HCT116 (cell line): ENCODE measurements at regions not wholly inside any gene's neighbourhood (a gene's known extent, or its start where the extent isn't known, plus 50 kb on each side); places are given as distances from the start of the nearest gene placed in this dataset.

ENCODE experiments used
- ATAC-seq: fragments of 200-7000 bp; cut with Tn5 transposase; 2 replicates; pipeline ENCODE4 v1.9.1; 2020; ENCODE audit warnings: mild to moderate bottlenecking, moderate library complexity
- BruUV-seq: library from RNA; stranded (reverse); fragments of 400-500 nt; replicated peaks from 2 replicates; lab custom pipeline; 2021; lab: Mats Ljungman, UMichigan
- CTCF ChIA-PET: fragments of 300-600 bp; sonication (Branson Sonifier 250); formaldehyde crosslinking; loops from one replicate; lab custom pipeline; 2021; ENCODE audit warnings: antibody characterized with exemption; lab: Charles Lee
- POLR2A ChIA-PET: fragments of 300-600, 350-600 bp; sonication (Branson Sonifier 250); formaldehyde crosslinking; loops from one replicate; lab custom pipeline; 2021; ENCODE audit warnings: antibody characterized with exemption; lab: Charles Lee
- RAD21 ChIA-PET, 2 experiments: fragments of 300-600 bp; sonication (Branson Sonifier 250); formaldehyde crosslinking; loops; one replicate each; lab custom pipeline; 2023; ENCODE audit warnings: low total read pairs in 2 of 2; ENCODE audit not compliant: uncharacterized antibody in 2 of 2, unreplicated experiment in 2 of 2, low non-redundant PET in 1 of 2; lab: Charles Lee
- DNase-seq: peaks from one replicate; pipeline ENCODE4 v3.0.0-alpha.2; 2010; ENCODE audit warnings: low read depth, low spot score
- H2AFZ ChIP-seq: fragments of 200-600 bp; shearing (Covaris generic), sonication (generic); 2 replicates; pipeline ENCODE4 v1.6.1; 2017; ENCODE audit warnings: low read depth, mixed run types, mixed read lengths, antibody characterized with exemption, low read length; ENCODE audit not compliant: poor library complexity, severe bottlenecking
- H3K27ac ChIP-seq: 2 replicates; pipeline ENCODE4 v1.5.1; 2012; ENCODE audit warnings: low read depth, low read length
- H3K27me3 ChIP-seq: fragments of 200-600 bp; sonication (generic); 2 replicates; pipeline ENCODE4 v1.6.1; 2016; ENCODE audit warnings: mixed run types, low read length, mixed read lengths; ENCODE audit not compliant: insufficient read depth
- H3K36me3 ChIP-seq, 2 experiments: fragments of 200-500 bp in 1 of 2; fragments of 200-600 bp in 1 of 2; sonication (Bioruptor generic) in 1 of 2; sonication (generic) in 1 of 2; 2 replicates each; pipeline versions ENCODE4 v1.5.1 to v1.6.1; 2014 to 2016; ENCODE audit warnings: low read length in 2 of 2, inconsistent platforms in 1 of 2, mixed read lengths in 1 of 2, mixed run types in 1 of 2; ENCODE audit not compliant: insufficient read depth in 2 of 2, control insufficient read depth in 1 of 2
- H3K4me1 ChIP-seq, 2 experiments: fragments of 200-600 bp in 1 of 2; sonication (generic) in 1 of 2; 2 replicates each; pipeline versions ENCODE4 v1.5.1 to v1.6.1; 2012 to 2017; ENCODE audit warnings: low read length in 2 of 2, inconsistent platforms in 1 of 2, mild to moderate bottlenecking in 1 of 2, mixed read lengths in 1 of 2, mixed run types in 1 of 2, moderate library complexity in 1 of 2; ENCODE audit not compliant: insufficient read depth in 2 of 2, control insufficient read depth in 1 of 2
- H3K4me2 ChIP-seq: fragments of 200-600 bp; sonication (generic); 2 replicates; pipeline ENCODE4 v1.6.1; 2017; ENCODE audit warnings: mixed run types, low read length, mixed read lengths
- H3K4me3 ChIP-seq, 2 experiments: fragments of 200-600 bp in 1 of 2; sonication (generic) in 1 of 2; replicated peaks in 1 of 2; 2 replicates each; pipeline ENCODE4 v1.5.1; 2011 to 2016; ENCODE audit warnings: low read length in 2 of 2, control low read depth in 1 of 2, low read depth in 1 of 2, mild to moderate bottlenecking in 1 of 2, mixed read lengths in 1 of 2, mixed run types in 1 of 2
- H3K79me2 ChIP-seq: fragments of 200-600 bp; sonication (generic); 2 replicates; pipeline ENCODE4 v1.6.1; 2017; ENCODE audit warnings: mild to moderate bottlenecking, mixed run types, low read length, moderate library complexity, mixed read lengths; ENCODE audit not compliant: insufficient read depth
- H3K9ac ChIP-seq: fragments of 200-600 bp; sonication (generic); 2 replicates; pipeline ENCODE4 v1.6.1; 2016; ENCODE audit warnings: low read length, mixed read lengths
- H3K9me2 ChIP-seq: fragments of 200-600 bp; sonication (generic), shearing (Covaris generic); 2 replicates; pipeline ENCODE4 v1.6.1; 2017; ENCODE audit warnings: mixed run types, mild to moderate bottlenecking, moderate library complexity; ENCODE audit not compliant: insufficient read depth
- H3K9me3 ChIP-seq, 2 experiments: fragments of 200-500 bp in 1 of 2; fragments of 200-600 bp in 1 of 2; sonication (Bioruptor generic) in 1 of 2; sonication (generic) in 1 of 2; 2 replicates each; pipeline ENCODE4 v1.6.1; 2014 to 2017; ENCODE audit warnings: low read length in 2 of 2, mixed read lengths in 2 of 2, inconsistent platforms in 1 of 2, low read depth in 1 of 2, mild to moderate bottlenecking in 1 of 2, mixed run types in 1 of 2, moderate library complexity in 1 of 2; ENCODE audit not compliant: control insufficient read depth in 1 of 2, insufficient read depth in 1 of 2
- H4K20me1 ChIP-seq: fragments of 200-600 bp; sonication (generic), shearing (Covaris generic); 2 replicates; pipeline ENCODE4 v1.6.1; 2017; ENCODE audit warnings: mixed run types, mild to moderate bottlenecking, moderate library complexity; ENCODE audit not compliant: insufficient read depth
- CBX3 ChIP-seq: IDR thresholded peaks from 2 replicates; pipeline ENCODE4 v1.6.1; 2012; ENCODE audit warnings: low read depth
- CEBPB ChIP-seq: IDR thresholded peaks from 2 replicates; pipeline ENCODE4 v1.6.1; 2012; ENCODE audit warnings: low read depth
- EGR1 ChIP-seq: IDR thresholded peaks from 2 replicates; pipeline ENCODE4 v1.6.1; 2012; ENCODE audit warnings: low read depth
- ELF1 ChIP-seq: IDR thresholded peaks from 2 replicates; pipeline ENCODE4 v1.6.1; 2012; ENCODE audit warnings: low read depth, borderline replicate concordance
- EZH2 ChIP-seq: fragments of 200-600 bp; sonication (generic); IDR thresholded peaks from 2 replicates; pipeline ENCODE4 v1.6.1; 2017; ENCODE audit warnings: antibody characterized with exemption, mixed run types
- EZH2phosphoT487 ChIP-seq: fragments of 200-600 bp; IDR thresholded peaks from 2 replicates; pipeline ENCODE4 v1.6.1; 2018; ENCODE audit warnings: antibody characterized with exemption, borderline replicate concordance
- FOSL1 ChIP-seq: IDR thresholded peaks from 2 replicates; pipeline ENCODE4 v1.6.1; 2012; ENCODE audit warnings: low read depth
- JUND ChIP-seq: IDR thresholded peaks from 2 replicates; pipeline ENCODE4 v1.6.1; 2012
- POLR2A ChIP-seq: IDR thresholded peaks from 2 replicates; pipeline ENCODE4 v1.7.0; 2011; ENCODE audit warnings: borderline replicate concordance; ENCODE audit not compliant: insufficient read depth, insufficient read length; ENCODE audit errors: extremely low read depth
- RAD21 ChIP-seq: IDR thresholded peaks from 2 replicates; pipeline ENCODE4 v1.6.1; 2012; ENCODE audit warnings: low read depth, mild to moderate bottlenecking
- SIN3A ChIP-seq: IDR thresholded peaks from 2 replicates; pipeline ENCODE4 v1.6.1; 2012; ENCODE audit warnings: low read depth
- SP1 ChIP-seq: IDR thresholded peaks from 2 replicates; pipeline ENCODE4 v1.6.1; 2012; ENCODE audit warnings: low read depth
- SRF ChIP-seq: IDR thresholded peaks from 2 replicates; pipeline ENCODE4 v1.6.1; 2012; ENCODE audit warnings: low read depth
- YY1 ChIP-seq: IDR thresholded peaks from 2 replicates; pipeline ENCODE4 v1.6.1; 2011; ENCODE audit warnings: low read length, low read depth, moderate library complexity, mild to moderate bottlenecking; ENCODE audit not compliant: insufficient replicate concordance; ENCODE audit errors: extremely low read depth
- ZFX ChIP-seq: fragments of 450-650 bp; IDR thresholded peaks from 2 replicates; pipeline ENCODE4 v1.6.1; 2017
- ZNF274 ChIP-seq: fragments of 200-500 bp; sonication (Bioruptor generic); IDR thresholded peaks from 2 replicates; pipeline ENCODE4 v1.6.1; 2014; ENCODE audit warnings: mild to moderate bottlenecking, low read depth, low read length, inconsistent platforms
- intact Hi-C: fragments of 100-400 bp; cut with micrococcal nuclease; formaldehyde crosslinking; loops from 2 replicates; pipeline ENCODE4 v1.10.0; 2022
- TF ChIP-seq, protein P1 (sequence below): IDR thresholded peaks from 2 replicates; pipeline ENCODE4 v1.6.1; 2011; ENCODE audit warnings: mild to moderate bottlenecking, low read length, moderate library complexity; ENCODE audit not compliant: insufficient replicate concordance; ENCODE audit errors: extremely low read depth
- TF ChIP-seq, protein P2 (sequence below), 3 experiments: fragments of 200-600 bp in 1 of 3; sonication (generic) in 1 of 3; IDR thresholded peaks in 2 of 3; conservative IDR thresholded peaks in 1 of 3; 2 replicates each; pipeline ENCODE4 v1.5.1; 2012 to 2017; ENCODE audit warnings: low read depth in 2 of 3, low read length in 2 of 3, antibody characterized with exemption in 1 of 3, borderline replicate concordance in 1 of 3, control low read depth in 1 of 3, mild to moderate bottlenecking in 1 of 3, mixed read lengths in 1 of 3, mixed run types in 1 of 3, moderate library complexity in 1 of 3; ENCODE audit not compliant: insufficient read depth in 1 of 3
- TF ChIP-seq, protein P3 (sequence below): IDR thresholded peaks from 2 replicates; pipeline ENCODE4 v1.6.1; 2012; ENCODE audit warnings: low read depth
- TF ChIP-seq, protein P4 (sequence below): IDR thresholded peaks from 2 replicates; pipeline ENCODE4 v1.6.1; 2012

DNA sequence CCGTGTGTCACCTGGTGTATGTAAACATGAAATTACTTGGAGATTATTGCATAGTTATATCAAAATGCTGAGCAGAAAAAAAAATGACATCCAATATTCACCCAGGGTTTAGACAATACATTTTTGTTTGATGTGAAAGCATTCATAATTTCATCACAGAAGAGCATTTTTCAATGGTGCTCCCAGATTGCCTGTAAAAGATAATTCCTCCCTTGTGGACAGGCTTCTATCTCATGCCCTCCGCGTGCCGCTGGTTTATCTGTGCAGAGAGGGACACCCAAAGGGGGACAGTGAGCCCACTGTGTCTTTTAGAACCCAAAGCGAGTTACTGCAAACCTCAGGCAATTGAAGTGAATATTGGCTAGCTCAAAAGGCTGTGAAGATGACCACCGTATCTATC, 126.2 kb upstream of the KLF6 start:
- POLR2A ChIA-PET: no interaction called here
- no TSS peak for BruUV-seq

More for the DNA sequence above, 126.2 kb upstream of the KLF6 start:
- no peak for ATAC-seq
- H3K4me2 ChIP-seq: no peak overlapping the region
- ChIA-PET RAD21 (no interaction called here), CTCF (no interaction called here)
- no peak overlapping the region for H3K9ac ChIP-seq
- H3K9me3 ChIP-seq: no peaks in the 10 kb centered on the region
- no peak overlapping the region for H3K4me3 ChIP-seq
- H4K20me1 ChIP-seq: no peaks in the 10 kb centered on the region
- H3K4me1 ChIP-seq: peaks cover 0 to 4% of the 10 kb centered on the region in 2 experiments; a peak in 1 of 4 replicates
- TF ChIP-seq SIN3A (no peak), JUND (no peak), EGR1 (no peak), ELF1 (no peak), CEBPB (no peak), YY1 (no peak), ZNF274 (no peak), SP1 (no peak), CBX3 (no peak), SRF (no peak), RAD21 (no peak), ZFX (no peak), POLR2A (no peak), EZH2phosphoT487 (no peak), FOSL1 (no peak), EZH2 (no peak)
- TF ChIP-seq, protein P1, sequence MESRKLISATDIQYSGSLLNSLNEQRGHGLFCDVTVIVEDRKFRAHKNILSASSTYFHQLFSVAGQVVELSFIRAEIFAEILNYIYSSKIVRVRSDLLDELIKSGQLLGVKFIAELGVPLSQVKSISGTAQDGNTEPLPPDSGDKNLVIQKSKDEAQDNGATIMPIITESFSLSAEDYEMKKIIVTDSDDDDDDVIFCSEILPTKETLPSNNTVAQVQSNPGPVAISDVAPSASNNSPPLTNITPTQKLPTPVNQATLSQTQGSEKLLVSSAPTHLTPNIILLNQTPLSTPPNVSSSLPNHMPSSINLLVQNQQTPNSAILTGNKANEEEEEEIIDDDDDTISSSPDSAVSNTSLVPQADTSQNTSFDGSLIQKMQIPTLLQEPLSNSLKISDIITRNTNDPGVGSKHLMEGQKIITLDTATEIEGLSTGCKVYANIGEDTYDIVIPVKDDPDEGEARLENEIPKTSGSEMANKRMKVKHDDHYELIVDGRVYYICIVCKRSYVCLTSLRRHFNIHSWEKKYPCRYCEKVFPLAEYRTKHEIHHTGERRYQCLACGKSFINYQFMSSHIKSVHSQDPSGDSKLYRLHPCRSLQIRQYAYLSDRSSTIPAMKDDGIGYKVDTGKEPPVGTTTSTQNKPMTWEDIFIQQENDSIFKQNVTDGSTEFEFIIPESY: no peak
- TF ChIP-seq, protein P2, sequence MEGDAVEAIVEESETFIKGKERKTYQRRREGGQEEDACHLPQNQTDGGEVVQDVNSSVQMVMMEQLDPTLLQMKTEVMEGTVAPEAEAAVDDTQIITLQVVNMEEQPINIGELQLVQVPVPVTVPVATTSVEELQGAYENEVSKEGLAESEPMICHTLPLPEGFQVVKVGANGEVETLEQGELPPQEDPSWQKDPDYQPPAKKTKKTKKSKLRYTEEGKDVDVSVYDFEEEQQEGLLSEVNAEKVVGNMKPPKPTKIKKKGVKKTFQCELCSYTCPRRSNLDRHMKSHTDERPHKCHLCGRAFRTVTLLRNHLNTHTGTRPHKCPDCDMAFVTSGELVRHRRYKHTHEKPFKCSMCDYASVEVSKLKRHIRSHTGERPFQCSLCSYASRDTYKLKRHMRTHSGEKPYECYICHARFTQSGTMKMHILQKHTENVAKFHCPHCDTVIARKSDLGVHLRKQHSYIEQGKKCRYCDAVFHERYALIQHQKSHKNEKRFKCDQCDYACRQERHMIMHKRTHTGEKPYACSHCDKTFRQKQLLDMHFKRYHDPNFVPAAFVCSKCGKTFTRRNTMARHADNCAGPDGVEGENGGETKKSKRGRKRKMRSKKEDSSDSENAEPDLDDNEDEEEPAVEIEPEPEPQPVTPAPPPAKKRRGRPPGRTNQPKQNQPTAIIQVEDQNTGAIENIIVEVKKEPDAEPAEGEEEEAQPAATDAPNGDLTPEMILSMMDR (IDR thresholded peaks at IDR 0.05 in 2 of 3, conservative IDR thresholded peaks at IDR 0.05 in 1 of 3; ENCODE audit: borderline replicate concordance in 1 of 3, insufficient read depth in 1 of 3, low read depth in 2 of 3, low read length in 2 of 3): no peak
- TF ChIP-seq, protein P3, sequence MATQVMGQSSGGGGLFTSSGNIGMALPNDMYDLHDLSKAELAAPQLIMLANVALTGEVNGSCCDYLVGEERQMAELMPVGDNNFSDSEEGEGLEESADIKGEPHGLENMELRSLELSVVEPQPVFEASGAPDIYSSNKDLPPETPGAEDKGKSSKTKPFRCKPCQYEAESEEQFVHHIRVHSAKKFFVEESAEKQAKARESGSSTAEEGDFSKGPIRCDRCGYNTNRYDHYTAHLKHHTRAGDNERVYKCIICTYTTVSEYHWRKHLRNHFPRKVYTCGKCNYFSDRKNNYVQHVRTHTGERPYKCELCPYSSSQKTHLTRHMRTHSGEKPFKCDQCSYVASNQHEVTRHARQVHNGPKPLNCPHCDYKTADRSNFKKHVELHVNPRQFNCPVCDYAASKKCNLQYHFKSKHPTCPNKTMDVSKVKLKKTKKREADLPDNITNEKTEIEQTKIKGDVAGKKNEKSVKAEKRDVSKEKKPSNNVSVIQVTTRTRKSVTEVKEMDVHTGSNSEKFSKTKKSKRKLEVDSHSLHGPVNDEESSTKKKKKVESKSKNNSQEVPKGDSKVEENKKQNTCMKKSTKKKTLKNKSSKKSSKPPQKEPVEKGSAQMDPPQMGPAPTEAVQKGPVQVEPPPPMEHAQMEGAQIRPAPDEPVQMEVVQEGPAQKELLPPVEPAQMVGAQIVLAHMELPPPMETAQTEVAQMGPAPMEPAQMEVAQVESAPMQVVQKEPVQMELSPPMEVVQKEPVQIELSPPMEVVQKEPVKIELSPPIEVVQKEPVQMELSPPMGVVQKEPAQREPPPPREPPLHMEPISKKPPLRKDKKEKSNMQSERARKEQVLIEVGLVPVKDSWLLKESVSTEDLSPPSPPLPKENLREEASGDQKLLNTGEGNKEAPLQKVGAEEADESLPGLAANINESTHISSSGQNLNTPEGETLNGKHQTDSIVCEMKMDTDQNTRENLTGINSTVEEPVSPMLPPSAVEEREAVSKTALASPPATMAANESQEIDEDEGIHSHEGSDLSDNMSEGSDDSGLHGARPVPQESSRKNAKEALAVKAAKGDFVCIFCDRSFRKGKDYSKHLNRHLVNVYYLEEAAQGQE: no peak
- TF ChIP-seq, protein P4, sequence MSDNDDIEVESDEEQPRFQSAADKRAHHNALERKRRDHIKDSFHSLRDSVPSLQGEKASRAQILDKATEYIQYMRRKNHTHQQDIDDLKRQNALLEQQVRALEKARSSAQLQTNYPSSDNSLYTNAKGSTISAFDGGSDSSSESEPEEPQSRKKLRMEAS: no peak
- TF ChIP-seq, all 23 proteins: peak for 0
- Histone ChIP-seq H3K36me3 (no peaks in the 10 kb centered on the region), H3K9me2 (no peaks in the 10 kb centered on the region), H3K27ac (no peak overlapping the region), H3K27me3 (no peaks in the 10 kb centered on the region), H3K79me2 (no peaks in the 10 kb centered on the region), H2AFZ (no peak overlapping the region)
- intact Hi-C loops: no loop called here
- DNase-seq: no peak
